GM18867 (cell line): ENCODE measurements at regions not wholly inside any gene's neighbourhood (a gene's known extent, or its start where the extent isn't known, plus 50 kb on each side); places are given as distances from the start of the nearest gene placed in this dataset.

Experiments used
- ATAC-seq: cut with Tn5 transposase; IDR thresholded peaks from one replicate; pipeline ENCODE4 v1.9.1; 2021; ENCODE audit warnings: mild to moderate bottlenecking, moderate library complexity; ENCODE audit not compliant: unreplicated experiment

- no peak for ATAC-seq
Measured at GRCh38 chr3:67828486-67829010, 174.1 kb upstream of the SUCLG2 start.

- no peak for ATAC-seq
Measured at GRCh38 chr3:67821135-67821534, 166.7 kb upstream of the SUCLG2 start.

- ATAC-seq = no peak
Measured at GRCh38 chr3:67819447-67819846, 165.0 kb upstream of the SUCLG2 start.

- ATAC-seq = no peak
Measured at GRCh38 chr3:67809370-67809935, 155.0 kb upstream of the SUCLG2 start.

- ATAC-seq = no peak
Measured at GRCh38 chr3:67808906-67809305, 154.5 kb upstream of the SUCLG2 start.

GRCh38 chr3:67804578-67804977 lies 150.2 kb upstream of the SUCLG2 start:
- ATAC-seq = no peak

- ATAC-seq = no peak
Measured at GRCh38 chr3:67804089-67804488, 149.7 kb upstream of the SUCLG2 start.

- no peak for ATAC-seq
Measured at GRCh38 chr3:67798412-67798811, 144.0 kb upstream of the SUCLG2 start.

- ATAC-seq = no peak
Measured at GRCh38 chr3:67791620-67792019, 137.2 kb upstream of the SUCLG2 start.

GRCh38 chr3:67790043-67790442 lies 135.6 kb upstream of the SUCLG2 start:
- peak; percentile 95 for ATAC-seq

GRCh38 chr3:67788396-67788795 lies 134.0 kb upstream of the SUCLG2 start:
- ATAC-seq = no peak

GRCh38 chr3:67783281-67784250 lies 129.2 kb upstream of the SUCLG2 start:
- ATAC-seq = no peak

GRCh38 chr3:67781871-67782270 lies 127.5 kb upstream of the SUCLG2 start:
- ATAC-seq = no peak

GRCh38 chr3:67781218-67781617 lies 126.8 kb upstream of the SUCLG2 start:
- no peak for ATAC-seq

- ATAC-seq = no peak
Measured at GRCh38 chr3:67774676-67775075, 120.3 kb upstream of the SUCLG2 start.

GRCh38 chr3:67765575-67765974 lies 111.2 kb upstream of the SUCLG2 start:
- ATAC-seq = no peak

GRCh38 chr3:67745296-67745695 lies 90.9 kb upstream of the SUCLG2 start:
- ATAC-seq = no peak

- ATAC-seq = no peak
Measured at GRCh38 chr3:67744699-67745098, 90.3 kb upstream of the SUCLG2 start.

GRCh38 chr3:67739851-67740250 lies 85.4 kb upstream of the SUCLG2 start:
- ATAC-seq = no peak

GRCh38 chr3:67737906-67738865 lies 83.8 kb upstream of the SUCLG2 start:
- no peak for ATAC-seq

- no peak for ATAC-seq
Measured at GRCh38 chr3:67737140-67737539, 82.7 kb upstream of the SUCLG2 start.
